ENCODE measurements at regions not wholly inside any gene's neighbourhood (a gene's known extent, or its start where the extent isn't known, plus 50 kb on each side); places are given as distances from the start of the nearest gene placed in this dataset.

- TF ChIP-seq ZNF592 (IDR thresholded peaks at IDR 0.05) (no peak), SP1 (IDR thresholded peaks at IDR 0.05; ENCODE audit: low read depth, low read length) (no peak), IRF4 (IDR thresholded peaks at IDR 0.05; ENCODE audit: low read depth, low read length) (0 out of 2 replicates have a peak, but pooled peaks have one; percentile 21), E2F4 (IDR thresholded peaks at IDR 0.05; ENCODE audit: low read depth, low read length) (no peak), YBX1 (IDR thresholded peaks at IDR 0.05) (no peak), ZNF207 (IDR thresholded peaks at IDR 0.05; ENCODE audit: borderline replicate concordance) (no peak), KLF5 (IDR thresholded peaks at IDR 0.05; ENCODE audit: partially characterized antibody) (no peak), SIN3A (IDR thresholded peaks at IDR 0.05; ENCODE audit: low read depth, low read length) (no peak), BCL3 (IDR thresholded peaks at IDR 0.05; ENCODE audit: borderline replicate concordance, insufficient read depth, low read depth, low read length, poor library complexity, severe bottlenecking) (peak; percentile 97), TCF7 (IDR thresholded peaks at IDR 0.05; ENCODE audit: borderline replicate concordance) (0 out of 2 replicates have a peak, but pooled peaks have one; percentile 11), SMARCA5 (IDR thresholded peaks at IDR 0.05) (no peak), ETV6 (conservative IDR thresholded peaks at IDR 0.05 in 1 of 2, IDR thresholded peaks at IDR 0.05 in 1 of 2; ENCODE audit: borderline replicate concordance in 1 of 2, low read depth in 1 of 2) (peak in 1 of 2 experiments; percentile 50; a peak in 1 of 4 replicates), POLR2AphosphoS5 (IDR thresholded peaks at IDR 0.05; ENCODE audit: low read length) (peak; percentile 76), ZBED1 (IDR thresholded peaks at IDR 0.05; ENCODE audit: borderline replicate concordance) (peak; percentile 51; the same call in 1 of the 2 replicates), BMI1 (IDR thresholded peaks at IDR 0.05; ENCODE audit: borderline replicate concordance) (no peak), PBX3 (IDR thresholded peaks at IDR 0.05; ENCODE audit: insufficient replicate concordance, low read depth, low read length) (no peak), GATAD2B (conservative IDR thresholded peaks at IDR 0.05; ENCODE audit: low read depth) (no peak; the same call in 1 of the 2 replicates), RFX5 (IDR thresholded peaks at IDR 0.05; ENCODE audit: low read depth, low read length) (no peak), EED (IDR thresholded peaks at IDR 0.05; ENCODE audit: low read depth) (peak; percentile 96), BACH1 (IDR thresholded peaks at IDR 0.05; ENCODE audit: borderline replicate concordance) (peak; percentile 47; the same call in 1 of the 2 replicates), RELB (IDR thresholded peaks at IDR 0.05; ENCODE audit: low read depth) (peak; percentile 94)
Measured at GRCh38 chr12:89960011-89960507, 251.4 kb upstream of the ATP2B1 start (continued).

Measured in GM12878 (cell line).